WERI-Rb-1 (cell line): ENCODE measurements at regions not wholly inside any gene's neighbourhood (a gene's known extent, or its start where the extent isn't known, plus 50 kb on each side); places are given as distances from the start of the nearest gene placed in this dataset.

ENCODE experiments used
- DNase-seq: peaks from one replicate; pipeline ENCODE4 v3.0.0-alpha.2; 2020
- H3K27ac ChIP-seq: fragments of 250-450 bp; sonication (Bioruptor Pico); 2 replicates; pipeline ENCODE4 v1.5.1; 2020; ENCODE audit warnings: mild to moderate bottlenecking, moderate library complexity
- H3K27me3 ChIP-seq: fragments of 250-450 bp; sonication (Bioruptor Pico); 2 replicates; pipeline ENCODE4 v1.5.1; 2021; ENCODE audit warnings: mild to moderate bottlenecking, low read depth, moderate library complexity; ENCODE audit not compliant: insufficient read depth, severe bottlenecking
- H3K36me3 ChIP-seq: fragments of 250-450 bp; sonication (Bioruptor Pico); 2 replicates; pipeline ENCODE4 v1.5.1; 2020; ENCODE audit warnings: mild to moderate bottlenecking, moderate library complexity
- H3K4me3 ChIP-seq: 2 replicates; pipeline ENCODE4 v1.5.1; 2011; ENCODE audit warnings: low read depth, mild to moderate bottlenecking, control low read depth, low read length
- H3K9me3 ChIP-seq: fragments of 250-450 bp; sonication (Bioruptor Pico); 2 replicates; pipeline ENCODE4 v1.5.1; 2021; ENCODE audit warnings: mild to moderate bottlenecking, moderate library complexity; ENCODE audit not compliant: severe bottlenecking
- CTCF ChIP-seq: IDR thresholded peaks from 2 replicates; pipeline ENCODE4 v1.5.1; 2011; ENCODE audit warnings: low read depth, mild to moderate bottlenecking, control low read depth, inconsistent platforms, low read length

GRCh38 chr6:41420186-41420585 lies 84.8 kb downstream of the NCR2 start:
- Histone ChIP-seq H3K4me3 (no peak overlapping the region), H3K9me3 (peaks cover 6% of the 10 kb centered on the region), H3K27me3 (no peaks in the 10 kb centered on the region), H3K27ac (no peak overlapping the region), H3K36me3 (no peaks in the 10 kb centered on the region)
- TF ChIP-seq CTCF = no peak
- DNase-seq = no peak

GRCh38 chr6:41422161-41422560 lies 86.8 kb downstream of the NCR2 start:
- Histone ChIP-seq H3K4me3 (no peak overlapping the region), H3K27me3 (no peaks in the 10 kb centered on the region), H3K36me3 (no peaks in the 10 kb centered on the region), H3K27ac (peak overlapping the region; percentile 3), H3K9me3 (peaks cover 6% of the 10 kb centered on the region)
- TF ChIP-seq CTCF = no peak
- DNase-seq = peak; percentile 95

- no peak overlapping the region for H3K27ac ChIP-seq
- H3K9me3 ChIP-seq = peaks cover 6% of the 10 kb centered on the region
- no peak for TF ChIP-seq CTCF
- H3K4me3 ChIP-seq = no peak overlapping the region
- no peaks in the 10 kb centered on the region for H3K27me3 ChIP-seq
- H3K36me3 ChIP-seq = no peaks in the 10 kb centered on the region
- no peak for DNase-seq
Observed at GRCh38 chr6:41423002-41423401, 87.6 kb downstream of the NCR2 start.

- TF ChIP-seq CTCF = peak; percentile 88
- Histone ChIP-seq H3K27me3 (no peaks in the 10 kb centered on the region), H3K9me3 (no peaks in the 10 kb centered on the region), H3K4me3 (no peak overlapping the region), H3K36me3 (no peaks in the 10 kb centered on the region), H3K27ac (no peak overlapping the region)
- DNase-seq = peak; percentile 93
Observed at GRCh38 chr6:41424370-41425058, 89.1 kb downstream of the NCR2 start.

- H3K36me3 ChIP-seq = no peaks in the 10 kb centered on the region
- H3K27ac ChIP-seq = no peak overlapping the region
- H3K4me3 ChIP-seq = no peak overlapping the region
- DNase-seq = no peak
- TF ChIP-seq CTCF = no peak
- no peaks in the 10 kb centered on the region for H3K9me3 ChIP-seq
- H3K27me3 ChIP-seq = no peaks in the 10 kb centered on the region
Observed at GRCh38 chr6:41425511-41425910, 90.1 kb downstream of the NCR2 start.

- Histone ChIP-seq H3K27me3 (no peaks in the 10 kb centered on the region), H3K4me3 (no peak overlapping the region), H3K36me3 (no peaks in the 10 kb centered on the region), H3K9me3 (no peaks in the 10 kb centered on the region), H3K27ac (no peak overlapping the region)
- DNase-seq = no peak
- no peak for TF ChIP-seq CTCF
Observed at GRCh38 chr6:41426438-41426851, 91.0 kb downstream of the NCR2 start.
